Osteoblast (primary cell): ENCODE measurements at regions not wholly inside any gene's neighbourhood (a gene's known extent, or its start where the extent isn't known, plus 50 kb on each side); places are given as distances from the start of the nearest gene placed in this dataset.
"Not testable (repeated sequence)": the region's sequence is repeated elsewhere in the genome, so short reads cannot be mapped to it uniquely, and the experiment has no call there.

Experiments used
- DNase-seq: peaks from one replicate; pipeline ENCODE4 v3.0.0; 2011; ENCODE audit warnings: low spot score, mixed read lengths; ENCODE audit not compliant: insufficient read length; ENCODE audit errors: missing footprints
- H2AFZ ChIP-seq: 2 replicates; pipeline ENCODE4 v1.6.0; 2011; ENCODE audit warnings: mild to moderate bottlenecking, low read length
- H3K27ac ChIP-seq: 2 replicates; pipeline ENCODE4 v1.5.1; 2011; ENCODE audit warnings: mild to moderate bottlenecking, low read depth, low read length, moderate library complexity
- H3K27me3 ChIP-seq: 2 replicates; pipeline ENCODE4 v1.6.0; 2012; ENCODE audit warnings: mild to moderate bottlenecking, control low read depth, inconsistent platforms, low read length, moderate library complexity; ENCODE audit not compliant: insufficient read depth
- H3K36me3 ChIP-seq: 2 replicates; pipeline ENCODE4 v1.5.1; 2011; ENCODE audit warnings: mild to moderate bottlenecking, low read length, control low read depth, moderate library complexity; ENCODE audit not compliant: insufficient read depth
- H3K4me1 ChIP-seq: 2 replicates; pipeline ENCODE4 v1.5.1; 2011; ENCODE audit warnings: mild to moderate bottlenecking, low read length, control low read depth, moderate library complexity; ENCODE audit not compliant: insufficient read depth
- H3K4me2 ChIP-seq: 2 replicates; pipeline ENCODE4 v1.6.0; 2011; ENCODE audit warnings: mild to moderate bottlenecking, low read length; ENCODE audit not compliant: insufficient read depth
- H3K4me3 ChIP-seq: fragments of 200-600 bp; sonication (generic); 3 replicates; pipeline ENCODE4 v1.5.1; 2012; ENCODE audit warnings: mild to moderate bottlenecking, low read length, inconsistent platforms; ENCODE audit not compliant: insufficient read depth
- H3K79me2 ChIP-seq: 2 replicates; pipeline ENCODE4 v1.6.0; 2012; ENCODE audit warnings: mild to moderate bottlenecking, low read length, control low read depth, inconsistent platforms; ENCODE audit not compliant: insufficient read depth
- H3K9me3 ChIP-seq: 2 replicates; pipeline ENCODE4 v1.5.1; 2011; ENCODE audit warnings: low read depth, low read length, control low read depth
- H4K20me1 ChIP-seq: 2 replicates; pipeline ENCODE4 v1.6.0; 2012; ENCODE audit warnings: mild to moderate bottlenecking, low read length, control low read depth; ENCODE audit not compliant: insufficient read depth
- TF ChIP-seq, protein P1 (sequence below): IDR thresholded peaks from 2 replicates; pipeline ENCODE4 v1.5.1; 2011; ENCODE audit warnings: mild to moderate bottlenecking, low read depth, low read length, moderate library complexity; ENCODE audit errors: extremely low read depth

DNA sequence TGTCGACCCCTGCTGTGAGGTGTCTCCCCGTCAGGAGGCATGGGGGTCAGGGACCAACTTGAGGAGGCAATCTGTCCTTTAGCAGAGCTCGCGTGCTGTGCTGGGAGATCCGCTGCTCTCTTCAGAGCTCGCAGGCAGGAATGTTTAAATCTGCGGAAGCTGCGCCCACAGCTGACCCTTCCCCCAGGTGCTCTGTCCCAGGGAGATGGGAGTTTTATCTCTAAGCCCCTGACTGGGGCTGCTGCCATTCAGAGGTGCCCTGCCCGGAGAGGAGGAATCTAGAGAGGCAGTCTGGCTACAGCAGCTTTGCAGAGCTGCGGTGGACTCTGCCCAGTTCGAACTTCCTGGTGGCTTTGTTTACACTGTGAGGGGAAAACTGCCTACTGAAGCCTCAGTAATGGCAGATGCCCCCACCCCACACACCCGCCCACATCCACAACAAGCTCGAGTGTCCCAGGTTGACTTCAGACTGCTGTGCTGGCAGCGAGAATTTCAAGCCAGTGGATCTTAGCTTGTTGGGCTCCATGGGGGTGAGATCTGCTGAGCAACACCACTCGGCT lies 133.1 kb downstream of the CENPC start:
- not testable (repeated sequence) for DNase-seq, H3K36me3 ChIP-seq

DNA sequence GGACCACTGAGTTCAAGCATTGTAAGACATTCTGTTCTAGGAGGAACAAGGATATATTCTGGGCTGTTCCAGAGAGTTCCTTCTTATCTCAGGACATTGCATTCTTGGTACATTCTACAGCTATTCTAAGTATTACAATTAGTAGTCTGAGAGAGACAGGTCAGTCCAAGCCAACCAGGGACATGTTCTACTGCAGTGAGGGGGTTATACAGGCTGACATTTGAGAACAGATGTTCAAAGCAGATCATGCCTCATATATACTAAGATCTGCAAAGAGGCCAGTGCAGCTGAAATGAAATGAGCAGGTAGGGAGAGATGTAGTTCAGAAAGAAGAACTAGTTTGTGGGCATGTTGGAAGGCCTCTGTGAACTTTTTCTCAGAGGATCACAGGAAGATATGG lies 142.0 kb downstream of the CENPC start:
- DNase-seq: no peak
- Histone ChIP-seq H3K4me1 (no peaks in the 10 kb centered on the region), H3K4me3 (no peak overlapping the region), H3K27ac (no peak overlapping the region), H3K36me3 (no peaks in the 10 kb centered on the region), H3K27me3 (no peaks in the 10 kb centered on the region), H3K9me3 (no peaks in the 10 kb centered on the region), H3K79me2 (no peaks in the 10 kb centered on the region), H4K20me1 (no peaks in the 10 kb centered on the region), H2AFZ (no peak overlapping the region), H3K4me2 (no peak overlapping the region)
- TF ChIP-seq, protein P1, sequence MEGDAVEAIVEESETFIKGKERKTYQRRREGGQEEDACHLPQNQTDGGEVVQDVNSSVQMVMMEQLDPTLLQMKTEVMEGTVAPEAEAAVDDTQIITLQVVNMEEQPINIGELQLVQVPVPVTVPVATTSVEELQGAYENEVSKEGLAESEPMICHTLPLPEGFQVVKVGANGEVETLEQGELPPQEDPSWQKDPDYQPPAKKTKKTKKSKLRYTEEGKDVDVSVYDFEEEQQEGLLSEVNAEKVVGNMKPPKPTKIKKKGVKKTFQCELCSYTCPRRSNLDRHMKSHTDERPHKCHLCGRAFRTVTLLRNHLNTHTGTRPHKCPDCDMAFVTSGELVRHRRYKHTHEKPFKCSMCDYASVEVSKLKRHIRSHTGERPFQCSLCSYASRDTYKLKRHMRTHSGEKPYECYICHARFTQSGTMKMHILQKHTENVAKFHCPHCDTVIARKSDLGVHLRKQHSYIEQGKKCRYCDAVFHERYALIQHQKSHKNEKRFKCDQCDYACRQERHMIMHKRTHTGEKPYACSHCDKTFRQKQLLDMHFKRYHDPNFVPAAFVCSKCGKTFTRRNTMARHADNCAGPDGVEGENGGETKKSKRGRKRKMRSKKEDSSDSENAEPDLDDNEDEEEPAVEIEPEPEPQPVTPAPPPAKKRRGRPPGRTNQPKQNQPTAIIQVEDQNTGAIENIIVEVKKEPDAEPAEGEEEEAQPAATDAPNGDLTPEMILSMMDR: no peak

More for the DNA sequence above, 133.1 kb downstream of the CENPC start:
- not testable (repeated sequence) for H2AFZ ChIP-seq, H4K20me1 ChIP-seq, H3K27ac ChIP-seq, H3K9me3 ChIP-seq, H3K27me3 ChIP-seq, H3K79me2 ChIP-seq, H3K4me2 ChIP-seq, H3K4me1 ChIP-seq, H3K4me3 ChIP-seq

DNA sequence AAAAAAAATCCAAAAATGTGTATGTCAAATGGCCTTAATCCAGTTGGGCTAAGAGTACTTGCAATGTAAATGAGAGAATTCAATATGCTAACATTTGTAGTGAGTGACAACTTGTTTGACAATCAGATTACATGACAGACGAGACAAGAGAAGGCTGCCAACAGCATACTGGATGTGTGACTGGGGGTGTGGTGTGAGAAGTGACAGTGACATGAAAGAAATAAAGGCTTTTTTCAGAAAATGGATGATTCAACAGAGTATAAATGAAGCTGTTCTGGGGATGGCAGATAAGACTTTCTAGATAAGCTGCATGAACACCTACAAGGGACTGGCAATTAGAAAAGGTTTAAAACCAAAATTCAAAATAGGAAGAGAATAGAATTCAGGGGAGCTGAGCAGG lies 143.4 kb downstream of the CENPC start:
- TF ChIP-seq, protein P1: no peak
- no peaks in the 10 kb centered on the region for H4K20me1 ChIP-seq
- H3K27ac ChIP-seq: no peak overlapping the region
- no peaks in the 10 kb centered on the region for H3K79me2 ChIP-seq
- no peak overlapping the region for H2AFZ ChIP-seq
- no peak overlapping the region for H3K4me3 ChIP-seq
- no peaks in the 10 kb centered on the region for H3K4me1 ChIP-seq
- H3K36me3 ChIP-seq: no peaks in the 10 kb centered on the region
- no peaks in the 10 kb centered on the region for H3K27me3 ChIP-seq
- no peak overlapping the region for H3K4me2 ChIP-seq
- H3K9me3 ChIP-seq: no peaks in the 10 kb centered on the region
- no peak for DNase-seq

DNA sequence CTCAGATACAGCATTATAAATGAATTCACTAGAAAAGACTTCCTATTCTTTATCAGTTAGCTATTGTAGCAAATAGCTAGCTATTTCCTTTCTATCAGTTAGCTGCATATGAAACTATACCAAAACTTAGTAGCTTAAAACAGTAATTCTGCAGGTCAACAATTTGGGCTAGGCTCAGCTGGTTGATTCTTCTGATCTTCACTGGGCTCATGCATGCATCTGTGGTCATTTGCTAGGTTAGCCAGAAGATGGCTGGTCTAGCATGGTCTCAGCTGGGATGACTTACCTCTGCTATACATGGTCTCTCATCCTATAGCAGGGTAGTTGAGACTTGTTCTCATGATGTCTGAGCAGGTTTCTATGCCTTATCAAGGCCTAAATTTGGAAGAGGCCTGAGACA lies 147.4 kb downstream of the CENPC start:
- TF ChIP-seq, protein P1: no peak
- H3K4me1 ChIP-seq: no peaks in the 10 kb centered on the region
- no peaks in the 10 kb centered on the region for H3K36me3 ChIP-seq
- DNase-seq: no peak
- no peak overlapping the region for H3K27ac ChIP-seq
- no peaks in the 10 kb centered on the region for H3K27me3 ChIP-seq
- no peak overlapping the region for H3K4me2 ChIP-seq
- H3K9me3 ChIP-seq: no peaks in the 10 kb centered on the region
- no peak overlapping the region for H2AFZ ChIP-seq
- H4K20me1 ChIP-seq: no peaks in the 10 kb centered on the region
- H3K4me3 ChIP-seq: no peak overlapping the region
- H3K79me2 ChIP-seq: no peaks in the 10 kb centered on the region
